ENCODE measurements at regions not wholly inside any gene's neighbourhood (a gene's known extent, or its start where the extent isn't known, plus 50 kb on each side); places are given as distances from the start of the nearest gene placed in this dataset.
"Not testable (repeated sequence)": the region's sequence is repeated elsewhere in the genome, so short reads cannot be mapped to it uniquely, and the experiment has no call there.

GRCh38 chr5:92002721-92003274, 619.7 kb upstream of the ARRDC3 start:
- DNase-seq = no peak

- no peak for DNase-seq
Measured at GRCh38 chr5:91998774-91999173, 615.7 kb upstream of the ARRDC3 start.

GRCh38 chr5:91983869-91984268, 600.8 kb upstream of the ARRDC3 start:
- DNase-seq = no peak

GRCh38 chr5:91978221-91978882, 595.2 kb upstream of the ARRDC3 start:
- no peak for DNase-seq

DNA sequence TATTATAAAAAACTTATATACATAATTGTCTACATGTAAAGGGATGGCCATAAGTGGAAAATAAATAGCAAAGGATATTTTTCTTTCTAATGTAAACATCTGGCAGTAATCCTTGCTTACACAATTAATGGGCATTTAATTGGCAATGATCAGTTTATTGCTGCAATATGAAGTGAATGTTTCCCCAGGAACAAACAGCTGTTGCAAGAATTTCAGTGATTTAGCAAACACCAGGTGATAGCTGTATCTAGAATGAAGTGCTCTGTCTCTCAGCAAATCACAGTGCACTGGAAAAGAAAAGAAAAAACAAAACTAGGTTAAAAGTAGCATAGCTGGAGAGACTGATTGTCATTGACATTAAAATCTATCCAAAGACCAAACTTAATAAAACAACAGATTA, 594.5 kb upstream of the ARRDC3 start:
- DNase-seq = no peak

GRCh38 chr5:91976451-91976850, 593.3 kb upstream of the ARRDC3 start:
- no peak for DNase-seq

GRCh38 chr5:91963166-91963565, 580.0 kb upstream of the ARRDC3 start:
- DNase-seq = no peak

DNA sequence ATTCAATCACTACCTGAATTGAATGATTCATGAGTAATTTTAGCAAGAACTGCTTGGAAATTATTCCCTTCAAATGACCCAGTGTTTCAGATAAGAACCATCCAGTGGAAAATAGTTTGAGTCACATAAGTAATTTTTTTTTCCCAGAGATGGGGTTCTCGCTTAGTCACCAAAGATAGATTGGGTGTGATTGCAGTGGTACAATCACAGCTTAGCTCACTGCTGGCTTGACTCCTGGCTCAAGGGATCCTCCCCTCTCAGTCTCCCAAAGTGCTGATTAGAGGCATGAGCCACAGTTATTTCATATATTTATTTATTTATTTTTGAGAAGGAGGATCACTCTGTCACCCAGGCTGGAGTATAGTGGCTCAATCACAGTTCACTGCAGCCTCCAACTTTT, 574.5 kb upstream of the ARRDC3 start:
- no peak for DNase-seq

DNA sequence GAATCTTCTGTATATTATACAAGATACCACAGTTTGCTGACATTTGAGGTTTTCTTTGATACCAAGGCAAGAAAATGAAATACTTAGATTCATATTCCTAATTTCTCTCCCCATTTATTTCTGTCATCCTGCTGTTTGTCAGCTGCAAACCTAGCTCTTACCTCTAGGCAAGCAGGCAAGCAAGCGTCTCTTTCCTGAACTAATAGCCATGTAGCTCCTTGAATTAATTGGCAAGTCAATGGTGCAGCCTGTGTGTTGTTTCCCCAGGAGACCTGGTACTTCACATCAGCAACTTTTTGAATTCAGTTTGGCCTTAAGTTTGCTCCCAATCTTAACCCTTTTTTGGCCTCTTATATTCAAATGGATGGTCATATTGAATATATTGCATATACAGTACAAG, 573.6 kb upstream of the ARRDC3 start:
- no peak for DNase-seq

GRCh38 chr5:91955610-91956009, 572.5 kb upstream of the ARRDC3 start:
- DNase-seq = no peak

GRCh38 chr5:91954136-91954535, 571.0 kb upstream of the ARRDC3 start:
- no peak for DNase-seq

DNA sequence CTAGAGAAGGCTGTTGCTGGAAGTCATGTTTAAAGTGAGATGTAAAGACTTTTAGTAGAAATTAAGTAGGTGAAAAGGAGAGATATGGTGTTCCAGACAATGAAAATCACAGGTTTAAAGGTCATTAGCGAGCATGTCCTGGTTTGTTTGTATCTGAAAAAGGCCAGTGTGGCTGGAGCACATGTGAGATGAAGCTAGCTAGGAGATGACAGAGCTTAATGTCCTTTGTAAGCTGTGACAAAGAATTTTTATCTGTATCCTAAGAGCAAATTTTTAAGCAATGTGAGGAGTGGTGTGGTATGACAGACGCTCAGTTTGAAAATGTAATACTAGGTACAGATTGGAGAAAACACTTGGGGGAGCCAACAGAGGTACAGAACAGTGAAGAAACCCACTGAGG, 567.2 kb upstream of the ARRDC3 start:
- no peak for DNase-seq

DNA sequence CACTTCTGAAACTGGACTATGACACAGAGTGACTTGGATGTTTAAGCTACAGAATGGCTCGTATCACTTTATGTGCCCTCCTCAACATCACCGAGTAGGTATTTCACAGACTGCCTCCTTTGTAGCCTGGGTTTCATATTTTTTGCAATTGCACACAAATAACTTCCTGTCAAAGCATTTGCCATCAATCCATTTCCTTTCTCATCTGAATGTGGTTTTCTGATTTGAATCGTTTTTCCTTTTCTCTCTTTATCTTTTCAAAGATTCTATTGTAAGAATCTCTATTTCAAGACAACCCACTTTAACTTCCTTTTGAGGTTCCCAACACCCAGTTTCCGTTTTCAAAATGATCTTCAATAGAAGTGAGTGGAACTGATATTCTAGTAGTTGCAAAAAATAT, 563.8 kb upstream of the ARRDC3 start:
- no peak for DNase-seq

DNA sequence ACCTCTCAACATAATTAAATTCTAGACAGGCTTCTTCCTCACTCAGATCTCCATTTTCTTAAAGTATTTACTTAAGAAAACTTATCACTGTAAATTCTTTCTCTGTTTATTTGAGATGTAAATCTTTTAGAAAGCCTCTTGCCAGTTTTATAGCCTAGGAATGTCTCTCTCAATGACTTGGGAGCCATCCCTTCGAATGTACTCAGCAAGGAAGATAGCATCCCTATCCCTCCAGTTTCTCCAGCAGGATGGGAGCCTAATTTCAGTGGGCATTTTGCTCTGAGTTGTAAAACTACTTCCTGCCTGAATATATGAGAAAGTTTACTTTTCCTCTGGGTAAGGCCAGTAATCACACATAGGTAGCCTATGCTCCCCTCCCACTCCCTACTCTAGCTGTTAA, 558.5 kb upstream of the ARRDC3 start:
- no peak for DNase-seq

- no peak for DNase-seq
Measured at GRCh38 chr5:91938441-91938840, 555.3 kb upstream of the ARRDC3 start.

DNA sequence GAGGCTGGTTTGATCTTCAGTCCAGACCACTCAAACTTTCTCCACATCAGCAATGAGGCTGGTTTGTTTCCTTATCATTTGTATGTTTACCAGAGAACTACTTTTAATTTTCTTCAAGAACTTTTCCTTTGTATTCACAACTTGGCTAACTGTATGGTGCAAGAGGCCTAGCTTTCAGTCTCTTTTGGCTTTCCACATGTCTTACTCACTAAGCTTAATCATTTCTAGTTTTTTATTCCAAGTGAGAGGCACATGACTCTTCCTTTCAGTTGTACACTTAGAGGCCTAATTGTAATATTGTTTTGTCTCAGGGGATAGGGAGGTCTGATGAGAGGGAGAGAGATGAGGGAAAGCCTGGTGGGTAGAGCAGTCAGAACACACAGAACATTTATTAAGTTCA, 554.0 kb upstream of the ARRDC3 start:
- DNase-seq = no peak

GRCh38 chr5:91929522-91929817, 546.4 kb upstream of the ARRDC3 start:
- DNase-seq = no peak

DNA sequence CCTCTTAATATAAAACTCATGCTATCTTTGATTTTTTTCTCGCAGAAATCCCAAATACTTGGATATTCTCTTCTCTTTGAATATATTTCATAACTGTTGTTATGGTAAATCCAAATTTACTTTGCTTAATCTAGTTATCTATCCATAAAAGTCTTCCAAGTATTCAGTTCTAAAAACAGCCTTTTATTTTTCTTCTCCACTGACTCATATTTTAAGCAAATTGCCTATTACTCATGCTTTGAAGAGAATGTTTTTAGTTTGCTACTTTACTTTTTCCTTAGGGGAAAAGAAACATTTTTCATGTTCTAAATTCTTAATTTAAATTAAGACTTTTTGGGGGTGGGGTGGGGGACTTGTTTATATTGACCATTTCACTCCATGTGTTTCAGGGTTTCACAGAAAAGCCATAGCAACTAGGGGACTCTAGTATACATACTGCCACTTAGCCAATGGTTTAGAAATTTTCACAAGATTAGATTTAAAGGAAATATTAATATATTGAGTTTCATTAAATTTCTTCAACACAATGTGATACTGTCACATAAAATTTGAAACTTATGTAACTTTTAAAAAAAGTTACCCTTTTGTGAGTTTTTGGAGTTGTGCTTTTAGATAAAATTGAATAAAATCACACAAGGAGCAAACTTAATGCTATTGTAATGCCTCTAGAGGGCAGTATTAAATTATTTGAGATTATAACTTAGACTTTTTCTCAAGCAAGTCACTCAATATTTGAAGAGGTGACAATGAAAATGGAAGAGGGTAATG, 545.8 kb upstream of the ARRDC3 start:
- no peak for DNase-seq

DNA sequence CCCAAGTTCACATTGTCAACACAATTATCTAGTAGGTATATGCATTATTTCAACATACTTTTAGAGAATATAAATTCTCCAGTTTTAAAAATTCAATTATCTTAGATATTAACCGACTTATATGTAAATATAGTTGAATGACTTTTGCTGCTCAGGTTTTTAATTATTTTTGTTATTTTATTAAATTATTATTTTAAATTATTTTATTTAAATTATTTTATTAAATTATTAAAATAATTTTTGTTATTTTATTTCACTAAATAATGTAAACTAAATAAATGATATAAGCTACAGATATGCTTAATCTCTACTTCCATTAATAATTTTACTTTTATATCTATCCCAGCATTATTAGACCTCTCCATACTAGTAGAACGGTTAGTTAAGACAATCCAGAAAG, 544.3 kb upstream of the ARRDC3 start:
- no peak for DNase-seq

DNA sequence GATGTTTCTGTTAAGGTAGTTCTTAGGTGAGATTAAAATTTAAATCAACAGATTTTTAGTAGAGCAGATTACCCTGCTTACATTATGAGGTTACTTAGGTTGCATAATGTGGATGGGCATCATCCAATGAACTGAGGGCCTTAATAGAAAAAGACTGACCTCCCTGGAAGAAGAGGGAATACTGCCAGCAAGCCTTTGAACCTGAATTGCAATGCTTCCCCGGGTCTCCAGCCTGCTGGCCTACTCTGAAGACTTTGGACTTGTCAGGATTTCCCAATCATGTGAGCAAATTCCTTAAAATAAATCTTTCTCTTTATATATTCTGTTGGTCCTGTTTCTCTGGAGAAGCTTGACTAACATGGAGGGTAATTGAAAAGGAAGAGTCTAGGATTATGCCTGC, 542.1 kb upstream of the ARRDC3 start:
- no peak for DNase-seq

DNA sequence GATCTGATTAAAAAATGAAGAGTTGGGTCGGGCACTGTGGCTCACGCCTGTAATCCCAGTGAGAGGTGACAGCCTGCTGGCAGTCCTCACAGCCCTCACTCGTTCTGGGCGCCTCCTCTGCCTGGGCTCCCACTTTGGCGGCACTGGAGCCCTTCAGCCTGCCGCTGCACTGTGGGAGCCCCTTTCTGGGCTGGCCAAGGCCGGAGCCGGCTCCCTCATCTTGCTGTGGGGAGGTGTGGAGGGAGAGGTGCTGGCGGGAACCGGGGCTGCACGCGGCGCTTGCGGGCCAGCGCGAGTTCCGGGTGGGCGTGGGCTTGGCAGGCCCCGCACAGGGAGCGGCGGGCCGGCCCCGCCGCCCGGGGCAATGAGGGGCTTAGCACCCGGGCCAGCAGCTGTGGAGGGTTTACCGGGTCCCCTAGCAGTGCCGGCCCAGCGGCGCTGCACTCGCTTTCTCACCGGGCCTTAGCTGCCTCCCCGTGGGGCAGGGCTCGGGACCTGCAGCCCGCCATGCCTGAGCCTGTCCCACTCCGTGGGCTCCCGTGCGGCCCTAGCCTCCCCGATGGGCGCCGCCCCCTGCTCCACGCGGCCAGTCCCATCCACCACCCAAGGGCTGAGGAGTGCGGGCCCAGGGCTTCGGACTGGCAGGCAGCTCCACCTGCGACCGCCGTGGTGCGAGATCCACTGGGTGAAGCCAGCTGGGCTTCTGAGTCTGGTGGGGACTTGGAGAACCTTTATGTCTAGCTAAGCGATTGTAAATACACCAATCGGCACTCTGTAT, 534.1 kb upstream of the ARRDC3 start:
- not testable (repeated sequence) for DNase-seq

- no peak for DNase-seq
Measured at GRCh38 chr5:91910655-91911054, 527.5 kb upstream of the ARRDC3 start.

DNA sequence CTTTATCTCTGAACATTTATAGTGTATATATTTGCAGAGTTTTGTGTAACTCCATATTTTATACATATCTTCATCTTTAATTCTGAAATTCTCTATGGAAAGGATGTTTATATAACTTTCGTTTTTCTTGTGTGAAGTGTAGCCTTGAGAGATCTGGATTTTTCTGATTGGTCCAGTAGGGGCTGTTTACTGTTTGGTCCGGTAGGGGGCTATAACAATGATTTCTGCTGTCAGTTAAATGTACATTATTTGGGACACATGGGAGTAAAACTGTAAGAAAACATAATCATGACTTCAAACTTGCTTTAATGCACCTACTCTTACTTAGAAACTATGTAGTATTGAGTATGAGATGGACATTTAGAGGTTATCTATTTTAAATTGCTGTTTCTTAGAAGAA, 527.1 kb upstream of the ARRDC3 start:
- DNase-seq = no peak

GRCh38 chr5:91906494-91906893, 523.4 kb upstream of the ARRDC3 start:
- no peak for DNase-seq

Measured in C1 segment of cervical spinal cord (tissue), 14 donors.